H9 (cell line): ENCODE measurements at regions not wholly inside any gene's neighbourhood (a gene's known extent, or its start where the extent isn't known, plus 50 kb on each side); places are given as distances from the start of the nearest gene placed in this dataset.

Experiments used
- DNase-seq: peaks from one replicate; pipeline ENCODE4 v3.0.0-alpha.2; 2017
- H2AFZ ChIP-seq: one replicate; pipeline ENCODE4 v1.6.1; 2013; ENCODE audit warnings: mild to moderate bottlenecking, low read length, control low read depth, moderate library complexity
- H2AK5ac ChIP-seq: 2 replicates; pipeline ENCODE4 v1.6.1; 2013; ENCODE audit warnings: low read length, control low read depth, mixed read lengths; ENCODE audit not compliant: insufficient read length
- H2BK120ac ChIP-seq: one replicate; pipeline ENCODE4 v1.6.1; 2013; ENCODE audit warnings: low read depth, mild to moderate bottlenecking, low read length, control low read depth, inconsistent platforms; ENCODE audit not compliant: poor library complexity, severe bottlenecking
- H2BK12ac ChIP-seq: 2 replicates; pipeline ENCODE4 v1.6.1; 2013; ENCODE audit warnings: low read length, control low read depth, mixed read lengths, low read depth; ENCODE audit not compliant: insufficient read length
- H2BK15ac ChIP-seq: 2 replicates; pipeline ENCODE4 v1.6.1; 2013; ENCODE audit warnings: low read depth, low read length, control low read depth
- H2BK20ac ChIP-seq: one replicate; pipeline ENCODE4 v1.6.1; 2013; ENCODE audit warnings: low read depth, mild to moderate bottlenecking, low read length, control low read depth, inconsistent platforms; ENCODE audit not compliant: poor library complexity, severe bottlenecking
- H2BK5ac ChIP-seq: 2 replicates; pipeline ENCODE4 v1.6.1; 2013; ENCODE audit warnings: low read length, control low read depth, mixed read lengths; ENCODE audit not compliant: insufficient read length
- H3K14ac ChIP-seq: 2 replicates; pipeline ENCODE4 v1.6.1; 2013; ENCODE audit warnings: low read length, control low read depth; ENCODE audit not compliant: insufficient read depth
- H3K18ac ChIP-seq: 2 replicates; pipeline ENCODE4 v1.6.1; 2013; ENCODE audit warnings: low read depth, mild to moderate bottlenecking, mixed read lengths, low read length, control low read depth; ENCODE audit not compliant: insufficient read length
- H3K23ac ChIP-seq: 2 replicates; pipeline ENCODE4 v1.6.1; 2013; ENCODE audit warnings: low read length, control low read depth, mixed read lengths, low read depth; ENCODE audit not compliant: insufficient read length
- H3K23me2 ChIP-seq: 2 replicates; pipeline ENCODE4 v1.6.1; 2013; ENCODE audit warnings: low read depth, mild to moderate bottlenecking, mixed read lengths, low read length, control low read depth; ENCODE audit not compliant: insufficient read length, poor library complexity, severe bottlenecking
- H3K27ac ChIP-seq: 2 replicates; pipeline ENCODE4 v1.5.1; 2013; ENCODE audit warnings: low read length, control low read depth, mixed read lengths, low read depth; ENCODE audit not compliant: insufficient read length
- H3K27me3 ChIP-seq: 2 replicates; pipeline ENCODE4 v1.6.1; 2013; ENCODE audit warnings: low read length, control low read depth, inconsistent platforms; ENCODE audit not compliant: insufficient read depth
- H3K4ac ChIP-seq: 2 replicates; pipeline ENCODE4 v1.6.1; 2013; ENCODE audit warnings: low read depth, mild to moderate bottlenecking, control low read depth, inconsistent platforms, low read length, moderate library complexity
- H3K4me1 ChIP-seq: 2 replicates; pipeline ENCODE4 v1.6.1; 2013; ENCODE audit warnings: low read length, control low read depth, inconsistent platforms; ENCODE audit not compliant: insufficient read depth
- H3K4me2 ChIP-seq: 2 replicates; pipeline ENCODE4 v1.6.1; 2013; ENCODE audit warnings: low read length, control low read depth, mixed read lengths; ENCODE audit not compliant: insufficient read length, insufficient read depth
- H3K56ac ChIP-seq: 2 replicates; pipeline ENCODE4 v1.6.1; 2013; ENCODE audit warnings: low read depth, mild to moderate bottlenecking, mixed read lengths, low read length, control low read depth; ENCODE audit not compliant: insufficient read length
- H3K79me1 ChIP-seq: 2 replicates; pipeline ENCODE4 v1.6.1; 2013; ENCODE audit warnings: low read depth, mild to moderate bottlenecking, moderate library complexity, low read length, control low read depth, inconsistent platforms; ENCODE audit not compliant: insufficient read depth, poor library complexity, severe bottlenecking
- H3K79me2 ChIP-seq: 2 replicates; pipeline ENCODE4 v1.6.1; 2013; ENCODE audit warnings: low read length, control low read depth, inconsistent platforms; ENCODE audit not compliant: insufficient read depth
- H3K9ac ChIP-seq: 2 replicates; pipeline ENCODE4 v1.6.1; 2013; ENCODE audit warnings: low read length, control low read depth, mixed read lengths; ENCODE audit not compliant: insufficient read length; ENCODE audit errors: extremely low read depth
- H3K9me3 ChIP-seq: one replicate; pipeline ENCODE4 v1.6.1; 2013; ENCODE audit warnings: low read depth, low read length, inconsistent platforms; ENCODE audit not compliant: control insufficient read depth
- H3T11ph ChIP-seq: one replicate; pipeline ENCODE4 v1.6.1; 2013; ENCODE audit warnings: mild to moderate bottlenecking, low read length, control low read depth, inconsistent platforms
- H4K20me1 ChIP-seq: one replicate; pipeline ENCODE4 v1.6.1; 2013; ENCODE audit not compliant: control insufficient read depth, insufficient read length, insufficient read depth
- H4K5ac ChIP-seq: 2 replicates; pipeline ENCODE4 v1.6.1; 2013; ENCODE audit warnings: low read depth, mild to moderate bottlenecking, mixed read lengths, low read length, control low read depth; ENCODE audit not compliant: insufficient read length
- H4K8ac ChIP-seq: replicated peaks from 2 replicates; pipeline ENCODE4 v1.6.1; 2013; ENCODE audit warnings: low read length, control low read depth, mixed read lengths, low read depth; ENCODE audit not compliant: insufficient read length
- H4K91ac ChIP-seq: 2 replicates; pipeline ENCODE4 v1.6.1; 2013; ENCODE audit warnings: low read depth, mild to moderate bottlenecking, moderate library complexity, mixed read lengths, low read length, control low read depth; ENCODE audit not compliant: insufficient read length
- H3K27ac Mint-ChIP-seq, 3 experiments: 2 replicates in 2 of 3; 3 replicates in 1 of 3; pipeline ENCODE4 v1.8.0; 2020 to 2021; ENCODE audit warnings: mixed read lengths in 3 of 3, mild to moderate bottlenecking in 1 of 3, moderate library complexity in 1 of 3
- H3K27me3 Mint-ChIP-seq: 2 replicates; pipeline ENCODE4 v1.8.0; 2021; ENCODE audit warnings: low read depth, mild to moderate bottlenecking, moderate library complexity, mixed read lengths
- H3K36me3 Mint-ChIP-seq, 3 experiments: 2 replicates in 2 of 3; 3 replicates in 1 of 3; pipeline ENCODE4 v1.8.0; 2020 to 2021; ENCODE audit warnings: low read depth in 3 of 3, mixed read lengths in 3 of 3; ENCODE audit not compliant: insufficient read depth in 1 of 3
- H3K4me1 Mint-ChIP-seq, 2 experiments: 2 replicates each; pipeline ENCODE4 v1.8.0; 2020; ENCODE audit warnings: mixed read lengths in 2 of 2
- H3K4me3 Mint-ChIP-seq, 2 experiments: 2 replicates in 1 of 2; 3 replicates in 1 of 2; pipeline ENCODE4 v1.8.0; 2020 to 2021; ENCODE audit warnings: mild to moderate bottlenecking in 2 of 2, mixed read lengths in 2 of 2, moderate library complexity in 1 of 2
- H3K9me3 Mint-ChIP-seq, 2 experiments: 2 replicates in 1 of 2; 3 replicates in 1 of 2; pipeline ENCODE4 v1.8.0; 2020; ENCODE audit warnings: mild to moderate bottlenecking in 2 of 2, mixed read lengths in 2 of 2, moderate library complexity in 1 of 2
- CTCF ChIP-seq: fragments of 200-600 bp; sonication (generic); conservative IDR thresholded peaks from 3 replicates; pipeline ENCODE4 v1.8.0; 2021; ENCODE audit warnings: antibody characterized with exemption, mild to moderate bottlenecking
- WGBS: extraction: QIAGEN DNeasy Blood & Tissue Kit; methylation state at CpG from one replicate; pipeline ENCODE4 v1.1.7; 2013; ENCODE audit warnings: missing lambda C conversion rate, low lambda C conversion rate, mixed read lengths; ENCODE audit not compliant: insufficient read length; ENCODE audit errors: extremely low coverage; 5-methylcytosine and 5-hydroxymethylcytosine counted together

- Histone ChIP-seq H3K9me3 (no peaks in the 10 kb centered on the region), H2AK5ac (no peak overlapping the region), H3K4ac (no peak overlapping the region), H3K14ac (no peak overlapping the region), H2BK120ac (no peak overlapping the region), H3T11ph (no peak overlapping the region), H4K5ac (no peak overlapping the region), H2BK15ac (no peak overlapping the region), H2BK20ac (no peak overlapping the region), H4K8ac (no peak overlapping the region), H4K91ac (no peak overlapping the region), H2AFZ (no peak overlapping the region), H3K79me2 (no peaks in the 10 kb centered on the region), H4K20me1 (no peaks in the 10 kb centered on the region), H2BK5ac (no peak overlapping the region), H3K18ac (no peak overlapping the region), H3K23me2 (no peaks in the 10 kb centered on the region), H3K56ac (no peak overlapping the region), H3K27ac (no peak overlapping the region), H2BK12ac (no peak overlapping the region), H3K9ac (no peak overlapping the region), H3K27me3 (no peaks in the 10 kb centered on the region), H3K79me1 (no peaks in the 10 kb centered on the region), H3K4me1 (peaks cover 6% of the 10 kb centered on the region; the same call in 1 of the 2 replicates), H3K23ac (no peak overlapping the region), H3K4me2 (no peak overlapping the region)
- no CpG with 5 or more reads among the region's 2 CpGs for WGBS
- H3K36me3 Mint-ChIP-seq, result no peaks in the 10 kb centered on the region
- TF ChIP-seq CTCF, result no peak
- H3K27me3 Mint-ChIP-seq, result no peaks in the 10 kb centered on the region
- DNase-seq, result no peak
- H3K9me3 Mint-ChIP-seq, result no peaks in the 10 kb centered on the region
- H3K27ac Mint-ChIP-seq, result no peak overlapping the region
- H3K4me3 Mint-ChIP-seq, result no peak overlapping the region
- H3K4me1 Mint-ChIP-seq, result peaks cover 19 to 24% of the 10 kb centered on the region in 2 experiments
These were observed 585.8 kb upstream of the CHAC2 start for GRCh38 chr2:53181759-53182158.
